Fibroblast of skin of left biceps (primary cell): ENCODE measurements at regions not wholly inside any gene's neighbourhood (a gene's known extent, or its start where the extent isn't known, plus 50 kb on each side); places are given as distances from the start of the nearest gene placed in this dataset.
"Not testable (repeated sequence)": the region's sequence is repeated elsewhere in the genome, so short reads cannot be mapped to it uniquely, and the experiment has no call there.

ENCODE experiments used
- DNase-seq, 2 experiments: peaks; one replicate each; pipeline ENCODE4 v3.0.0-alpha.2; 2013; ENCODE audit warnings: low read depth in 2 of 2

DNA sequence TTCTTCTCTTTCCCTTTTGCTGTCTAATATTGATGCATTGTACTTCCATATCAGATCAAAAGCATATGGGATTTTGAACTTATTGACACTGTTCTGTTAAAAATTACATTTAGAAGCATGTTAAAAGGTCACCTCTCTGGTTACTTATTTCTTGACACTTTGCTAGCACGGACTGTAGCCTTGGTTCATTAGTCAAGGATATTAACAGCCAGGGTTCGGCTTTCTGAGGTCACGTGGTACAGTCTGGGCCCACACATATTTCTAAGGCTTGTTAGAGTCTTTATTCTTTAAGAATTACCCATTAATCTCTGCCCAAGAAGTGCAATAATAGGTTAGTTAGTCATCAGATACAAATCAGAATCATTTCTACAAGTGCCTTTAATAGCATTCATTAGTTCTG, 1035.8 kb upstream of the FANCL start:
- no peak for DNase-seq

GRCh38 chr2:59276033-59276432, 1034.9 kb upstream of the FANCL start:
- no peak for DNase-seq

- no peak for DNase-seq
Measured at GRCh38 chr2:59266453-59266852, 1025.3 kb upstream of the FANCL start.

DNA sequence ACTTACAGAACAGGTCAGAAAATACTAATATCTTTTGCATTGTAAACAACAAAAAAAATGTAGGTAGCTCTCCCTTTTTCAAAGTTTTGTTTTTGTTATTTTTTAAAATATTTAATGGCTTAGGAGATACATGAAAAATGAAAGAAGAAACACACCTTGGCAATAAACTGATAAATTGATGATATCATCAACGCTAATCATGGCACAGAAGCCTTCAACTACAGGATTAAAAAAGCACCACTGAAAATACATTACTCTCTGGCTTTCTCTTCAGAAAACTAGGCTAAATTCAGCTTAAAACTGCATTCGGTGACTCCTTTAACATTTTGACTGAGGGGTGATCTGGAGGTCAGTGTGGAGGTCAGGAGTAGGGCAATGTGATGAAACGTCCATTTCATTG, 1018.8 kb upstream of the FANCL start:
- no peak for DNase-seq

DNA sequence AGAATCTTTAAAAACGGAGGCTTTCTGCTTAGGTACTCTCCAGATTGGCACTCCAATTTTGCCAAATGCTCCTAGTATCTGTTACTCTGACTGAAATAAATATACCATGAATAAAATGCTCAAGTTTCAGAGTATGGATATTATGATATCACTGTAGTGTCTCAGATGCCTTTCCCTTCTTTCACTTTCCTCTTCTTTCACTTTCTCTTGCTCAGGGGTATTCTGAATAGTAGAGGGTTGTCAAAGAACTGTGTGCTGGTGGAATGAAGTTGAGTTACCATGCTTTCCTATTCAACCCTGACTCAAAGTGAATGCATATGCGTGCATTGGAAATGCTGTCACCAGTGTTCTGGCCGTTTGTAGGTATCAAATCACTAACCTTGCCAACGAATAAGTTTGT, 1015.2 kb upstream of the FANCL start:
- no peak for DNase-seq

- no peak for DNase-seq
Measured at GRCh38 chr2:59254279-59254678, 1013.2 kb upstream of the FANCL start.

- DNase-seq: no peak
Measured at GRCh38 chr2:59250307-59250677, 1009.2 kb upstream of the FANCL start.

- DNase-seq: no peak
Measured at GRCh38 chr2:59249441-59250306, 1008.5 kb upstream of the FANCL start.

- no peak for DNase-seq
Measured at GRCh38 chr2:59239146-59239545, 998.0 kb upstream of the FANCL start.

GRCh38 chr2:59237311-59237710, 996.2 kb upstream of the FANCL start:
- no peak for DNase-seq

DNA sequence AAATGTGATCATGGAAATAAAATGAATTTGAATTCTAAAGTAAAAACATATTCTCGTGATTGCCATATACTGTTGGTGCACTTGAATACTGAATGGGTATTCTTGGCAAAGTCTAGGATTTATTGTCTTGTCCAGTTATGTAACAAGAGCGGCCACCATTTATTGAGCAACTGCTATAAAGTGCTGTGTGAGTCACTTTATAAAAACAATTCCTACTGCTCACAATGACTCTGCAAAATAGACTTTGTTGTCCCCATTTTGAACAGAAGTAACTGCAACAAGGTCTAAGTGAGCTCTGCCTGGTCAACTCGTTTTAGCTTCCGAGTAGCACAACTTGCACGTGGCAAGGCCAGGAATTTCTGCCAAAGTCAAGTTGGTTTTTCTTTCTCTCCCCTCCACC, 995.6 kb upstream of the FANCL start:
- DNase-seq: no peak

DNA sequence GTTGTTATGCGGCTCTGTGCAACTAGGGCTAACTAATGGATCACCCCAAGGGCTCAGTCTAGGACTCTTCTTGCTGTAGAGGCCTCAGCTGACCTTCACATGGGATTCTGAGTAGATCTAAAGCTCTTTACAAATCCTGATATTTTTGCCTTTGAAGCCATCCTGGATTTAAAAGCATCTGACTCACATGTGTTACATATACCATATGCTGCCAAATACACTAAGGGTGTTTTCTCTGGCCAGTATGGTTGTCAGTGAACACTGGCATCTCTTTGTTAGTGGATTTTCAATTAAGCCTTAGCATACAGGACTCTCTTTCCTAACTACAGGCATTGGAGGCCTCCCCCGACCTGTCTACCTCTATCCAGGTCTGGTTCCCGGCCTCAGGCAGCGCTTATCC, 992.8 kb upstream of the FANCL start:
- no peak for DNase-seq

DNA sequence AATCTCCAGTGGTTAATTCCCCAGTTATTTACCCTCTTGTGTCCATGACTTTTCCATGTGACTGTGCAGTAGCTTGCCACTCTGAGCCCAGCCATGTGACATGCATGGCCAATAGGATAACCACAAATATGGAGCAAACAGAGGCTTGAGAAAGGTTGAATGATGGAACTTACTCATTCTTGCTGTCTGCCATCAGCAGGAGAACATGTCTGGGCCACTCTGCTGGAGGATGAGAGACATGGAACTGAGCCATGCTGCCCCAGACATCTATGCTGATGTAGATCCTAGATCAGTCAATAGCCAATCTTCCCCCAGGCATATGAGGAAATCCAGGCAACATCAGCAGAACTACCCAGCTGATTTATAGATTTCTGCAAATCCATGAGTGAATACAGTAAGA, 992.3 kb upstream of the FANCL start:
- no peak for DNase-seq

DNA sequence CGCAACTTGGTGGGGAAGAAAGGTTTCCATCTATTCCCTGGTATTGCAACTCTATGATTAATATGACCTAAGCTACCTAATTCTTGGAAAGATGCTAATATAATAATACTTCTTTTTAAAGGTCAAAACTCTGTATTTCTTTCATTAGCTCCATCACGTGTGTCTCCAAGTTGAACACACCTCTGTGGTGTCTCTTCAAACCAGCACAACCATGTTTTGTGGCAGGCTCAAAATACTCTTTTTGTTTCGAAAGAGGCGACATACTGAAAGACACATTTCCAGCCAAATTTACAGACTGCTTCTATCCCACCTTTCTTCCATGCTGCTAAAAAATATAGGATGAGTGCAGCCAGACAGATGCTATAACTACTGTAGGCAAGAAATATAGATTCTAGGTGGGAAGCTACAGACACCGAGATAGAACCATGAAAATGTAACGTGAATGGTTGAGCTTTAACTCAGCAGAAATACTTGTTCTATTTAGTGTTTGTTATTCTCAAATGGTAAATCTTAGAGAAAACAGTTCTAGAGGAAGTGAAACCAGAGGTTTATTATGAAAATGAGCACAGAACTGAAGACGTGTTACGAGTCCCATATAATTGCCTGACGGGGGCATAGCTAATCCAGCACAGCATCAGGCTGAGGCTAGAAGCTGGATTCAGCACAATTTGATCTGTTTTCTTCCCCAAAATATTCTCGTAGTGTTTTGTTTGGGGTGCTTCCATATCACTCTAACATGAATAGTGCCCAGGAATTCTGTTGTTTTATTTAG, 991.5 kb upstream of the FANCL start:
- no peak for DNase-seq

DNA sequence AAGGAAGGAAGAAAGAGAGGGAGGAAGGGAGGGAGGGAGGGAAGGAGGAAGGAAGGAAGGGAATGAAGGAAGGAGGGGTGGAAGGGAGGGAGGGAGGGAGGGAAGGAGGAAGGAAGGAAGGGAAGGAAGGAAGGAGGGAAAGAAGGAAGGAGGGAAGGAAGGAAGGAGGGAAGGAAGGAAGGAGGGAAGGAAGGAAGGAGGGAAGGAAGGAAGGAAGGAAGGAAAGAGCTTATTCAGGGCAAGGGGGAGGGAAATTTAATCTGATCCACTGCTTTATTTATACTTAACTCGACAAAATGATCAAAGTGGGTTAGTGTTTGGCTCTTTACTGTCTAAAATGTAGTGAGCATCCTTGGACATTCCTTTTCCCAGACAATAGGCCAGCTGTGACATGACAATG, 985.2 kb upstream of the FANCL start:
- not testable (repeated sequence) for DNase-seq

- no peak for DNase-seq
Measured at GRCh38 chr2:59223742-59224141, 982.6 kb upstream of the FANCL start.

DNA sequence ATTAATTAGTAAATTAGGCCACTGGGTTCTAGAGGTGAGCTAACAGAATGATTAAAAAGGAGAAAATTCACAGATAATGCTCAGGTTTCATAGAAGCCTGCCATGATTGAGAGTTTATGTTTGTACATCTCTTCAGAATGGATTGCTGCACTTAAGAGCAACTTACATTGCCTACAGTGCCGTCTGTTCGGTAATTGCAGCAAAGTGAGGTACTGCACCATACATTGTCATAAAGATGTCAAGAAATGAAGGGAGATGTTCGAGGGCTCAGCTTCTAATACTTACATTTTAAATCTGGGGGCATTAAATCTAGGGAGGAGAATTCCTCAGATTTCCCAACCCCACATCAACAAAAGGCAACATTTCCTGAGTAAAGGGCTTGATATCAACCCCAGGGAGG, 976.2 kb upstream of the FANCL start:
- no peak for DNase-seq

DNA sequence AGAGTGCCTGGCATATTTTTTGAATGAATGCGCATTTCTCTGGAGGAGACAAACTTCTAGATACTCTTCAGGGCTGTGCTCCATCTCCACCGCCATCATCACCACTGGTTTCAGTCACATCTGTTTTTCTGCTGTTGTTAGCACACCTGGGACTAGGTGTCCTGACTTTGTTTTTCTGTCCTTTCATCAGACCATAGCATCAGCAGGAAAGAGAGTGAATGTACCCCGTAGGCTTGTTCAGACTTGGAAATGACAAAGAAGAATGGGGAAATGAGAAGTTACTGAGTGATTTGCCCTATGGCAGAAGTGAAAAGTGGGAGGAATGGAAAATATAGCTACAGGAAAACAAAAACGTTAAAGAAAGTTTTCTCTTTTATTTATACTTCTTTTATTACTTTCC, 965.2 kb upstream of the FANCL start:
- DNase-seq: no peak

- no peak for DNase-seq
Measured at GRCh38 chr2:59204040-59204439, 962.9 kb upstream of the FANCL start.

- DNase-seq: no peak
Measured at GRCh38 chr2:59196491-59196890, 955.4 kb upstream of the FANCL start.

GRCh38 chr2:59195851-59196250, 954.7 kb upstream of the FANCL start:
- DNase-seq: no peak

- DNase-seq: no peak
Measured at GRCh38 chr2:59191781-59192180, 950.7 kb upstream of the FANCL start.

- no peak for DNase-seq
Measured at GRCh38 chr2:59190518-59190917, 949.4 kb upstream of the FANCL start.
